PC-9 (cell line): ENCODE measurements at regions not wholly inside any gene's neighbourhood (a gene's known extent, or its start where the extent isn't known, plus 50 kb on each side); places are given as distances from the start of the nearest gene placed in this dataset.

Experiments
- BruUV-seq: library from RNA; stranded (reverse); fragments of 400-500 nt; replicated peaks from 2 replicates; lab custom pipeline; 2021; lab: Mats Ljungman, UMichigan
- CTCF ChIA-PET: fragments of 300-600 bp; sonication (Branson Sonifier 250); formaldehyde crosslinking; loops from one replicate; lab custom pipeline; 2022; ENCODE audit warnings: antibody characterized with exemption; lab: Charles Lee
- POLR2A ChIA-PET: fragments of 300-600 bp; sonication (Branson Sonifier 250); formaldehyde crosslinking; loops from one replicate; lab custom pipeline; 2022; ENCODE audit warnings: antibody characterized with exemption; ENCODE audit not compliant: unreplicated experiment; lab: Charles Lee
- DNase-seq, 2 experiments: peaks; one replicate each; pipeline versions ENCODE4 v3.0.0 to v3.0.0-alpha.2; 2015 to 2022; ENCODE audit warnings: mixed read lengths in 1 of 2
- H2AFZ ChIP-seq: fragments of 200-600 bp; sonication (generic); 2 replicates; pipeline ENCODE4 v1.8.1; 2017; ENCODE audit warnings: antibody characterized with exemption
- H3F3A ChIP-seq: fragments of 200-600 bp; sonication (generic); 2 replicates; pipeline ENCODE4 v1.8.1; 2017; ENCODE audit warnings: antibody characterized with exemption, mild to moderate bottlenecking, low read depth; ENCODE audit not compliant: insufficient read depth
- H3K27ac ChIP-seq: fragments of 200-600 bp; sonication (generic); 2 replicates; pipeline ENCODE4 v1.6.1; 2016; ENCODE audit warnings: mixed run types
- H3K27me3 ChIP-seq: fragments of 200-600 bp; sonication (generic); 2 replicates; pipeline ENCODE4 v1.6.1; 2016; ENCODE audit warnings: low read depth, mixed run types; ENCODE audit not compliant: insufficient read depth
- H3K36me3 ChIP-seq: fragments of 200-600 bp; sonication (generic); 2 replicates; pipeline ENCODE4 v1.6.1; 2016; ENCODE audit warnings: low read depth, mixed run types
- H3K4me1 ChIP-seq: fragments of 200-600 bp; sonication (generic); replicated peaks from 2 replicates; pipeline ENCODE4 v1.6.1; 2016; ENCODE audit warnings: mixed run types; ENCODE audit not compliant: insufficient read depth
- H3K4me2 ChIP-seq: fragments of 200-600 bp; sonication (generic); 2 replicates; pipeline ENCODE4 v1.6.1; 2017; ENCODE audit warnings: mixed run types
- H3K4me3 ChIP-seq: fragments of 200-600 bp; sonication (generic); 2 replicates; pipeline ENCODE4 v1.6.1; 2016; ENCODE audit warnings: mixed run types
- H3K79me2 ChIP-seq: fragments of 200-600 bp; sonication (generic); 2 replicates; pipeline ENCODE4 v1.6.1; 2017; ENCODE audit warnings: low read depth, mixed run types
- H3K9me2 ChIP-seq: fragments of 200-600 bp; sonication (generic); 2 replicates; pipeline ENCODE4 v1.8.1; 2017; ENCODE audit warnings: mild to moderate bottlenecking; ENCODE audit not compliant: insufficient read depth
- H3K9me3 ChIP-seq: fragments of 200-600 bp; sonication (generic); 2 replicates; pipeline ENCODE4 v1.8.1; 2016; ENCODE audit warnings: low read depth; ENCODE audit not compliant: insufficient read depth
- H4K20me1 ChIP-seq: fragments of 200-600 bp; sonication (generic); 2 replicates; pipeline ENCODE4 v1.8.1; 2017; ENCODE audit not compliant: insufficient read depth
- CTCF ChIP-seq: fragments of 200-600 bp; sonication (generic); conservative IDR thresholded peaks from 2 replicates; pipeline ENCODE4 v1.6.1; 2017; ENCODE audit warnings: mixed run types, antibody characterized with exemption, mild to moderate bottlenecking, moderate library complexity
- EZH2 ChIP-seq: fragments of 200-600 bp; sonication (generic); IDR thresholded peaks from 2 replicates; pipeline ENCODE4 v1.8.0; 2017; ENCODE audit warnings: antibody characterized with exemption, low read depth
- intact Hi-C: fragments of 100-400 bp; cut with micrococcal nuclease; formaldehyde crosslinking; loops from one replicate; pipeline ENCODE4 v1.10.0; 2022; ENCODE audit not compliant: unreplicated experiment

- H2AFZ ChIP-seq = no peak overlapping the region
- ChIA-PET CTCF (no interaction called here), POLR2A (no interaction called here)
- BruUV-seq = no TSS peak
- no peaks in the 10 kb centered on the region for H3F3A ChIP-seq
- no peak overlapping the region for H3K27ac ChIP-seq
- no peaks in the 10 kb centered on the region for H3K27me3 ChIP-seq
- TF ChIP-seq EZH2 (no peak), CTCF (no peak)
- no peak overlapping the region for H3K4me3 ChIP-seq
- intact Hi-C loops = no loop called here
- no peaks in the 10 kb centered on the region for H3K36me3 ChIP-seq
- H3K79me2 ChIP-seq = no peaks in the 10 kb centered on the region
- H3K4me1 ChIP-seq = no peaks in the 10 kb centered on the region
- H3K9me2 ChIP-seq = no peaks in the 10 kb centered on the region
- H3K4me2 ChIP-seq = no peak overlapping the region
- H3K9me3 ChIP-seq = no peaks in the 10 kb centered on the region
- H4K20me1 ChIP-seq = no peaks in the 10 kb centered on the region
- no peak for DNase-seq
Observed at GRCh38 chr7:110531186-110531585, 559.7 kb upstream of the LRRN3 start.

- BruUV-seq = no TSS peak
Observed at GRCh38 chr7:110534241-110534931, 556.5 kb upstream of the LRRN3 start.

GRCh38 chr7:110539216-110539615 is 551.7 kb upstream of the LRRN3 start:
- intact Hi-C loops = no loop called here
- Histone ChIP-seq H4K20me1 (no peaks in the 10 kb centered on the region), H3K27ac (no peak overlapping the region), H3K9me3 (no peaks in the 10 kb centered on the region), H3K4me1 (no peaks in the 10 kb centered on the region), H3K4me3 (no peak overlapping the region), H3K4me2 (no peak overlapping the region), H3F3A (no peaks in the 10 kb centered on the region), H3K36me3 (no peaks in the 10 kb centered on the region), H2AFZ (no peak overlapping the region), H3K79me2 (no peaks in the 10 kb centered on the region), H3K27me3 (no peaks in the 10 kb centered on the region), H3K9me2 (no peaks in the 10 kb centered on the region)
- ChIA-PET CTCF (no interaction called here), POLR2A (no interaction called here)
- no peak for TF ChIP-seq EZH2
- TF ChIP-seq CTCF = no peak
- no peak for DNase-seq
- no TSS peak for BruUV-seq

More at GRCh38 chr7:110534241-110534931, 556.5 kb upstream of the LRRN3 start:
- Histone ChIP-seq H3K4me3 (no peak overlapping the region), H4K20me1 (no peaks in the 10 kb centered on the region), H3K9me3 (no peaks in the 10 kb centered on the region), H3K4me1 (no peaks in the 10 kb centered on the region), H2AFZ (no peak overlapping the region), H3K4me2 (no peak overlapping the region), H3K36me3 (no peaks in the 10 kb centered on the region), H3F3A (no peaks in the 10 kb centered on the region), H3K79me2 (no peaks in the 10 kb centered on the region), H3K9me2 (no peaks in the 10 kb centered on the region), H3K27me3 (no peaks in the 10 kb centered on the region), H3K27ac (no peak overlapping the region)
- POLR2A ChIA-PET = no interaction called here
- peak in 1 of 2 experiments; percentile 30 for DNase-seq
- CTCF ChIA-PET = no interaction called here
- intact Hi-C loops = no loop called here
- TF ChIP-seq EZH2 (no peak), CTCF (no peak)
